GM23338 (cell line): ENCODE measurements at regions not wholly inside any gene's neighbourhood (a gene's known extent, or its start where the extent isn't known, plus 50 kb on each side); places are given as distances from the start of the nearest gene placed in this dataset.

Source experiments
- ATAC-seq: fragments of 200-7000 bp; cut with Tn5 transposase; 3 replicates; pipeline ENCODE4 v1.9.1; 2020
- DNase-seq: peaks from one replicate; pipeline ENCODE4 v3.0.0-alpha.2; 2015; ENCODE audit warnings: low spot score
- H2AFZ ChIP-seq: fragments of 200-600 bp; sonication (generic); 2 replicates; pipeline ENCODE4 v1.8.0; 2016; ENCODE audit warnings: antibody characterized with exemption, mild to moderate bottlenecking, moderate library complexity
- H3F3A ChIP-seq: fragments of 200-600 bp; sonication (generic); replicated peaks from 2 replicates; pipeline ENCODE4 v1.8.0; 2017; ENCODE audit warnings: antibody characterized with exemption, mixed run types, low read depth
- H3K27ac ChIP-seq: fragments of 200-600 bp; sonication (generic); 2 replicates; pipeline ENCODE4 v1.6.1; 2016; ENCODE audit warnings: low read depth
- H3K27me3 ChIP-seq: fragments of 200-600 bp; sonication (generic); 2 replicates; pipeline ENCODE4 v1.8.0; 2016; ENCODE audit warnings: mild to moderate bottlenecking, mixed run types, moderate library complexity; ENCODE audit not compliant: insufficient read depth
- H3K36me3 ChIP-seq: fragments of 200-600 bp; sonication (generic); 2 replicates; pipeline ENCODE4 v1.8.0; 2016; ENCODE audit warnings: mild to moderate bottlenecking; ENCODE audit not compliant: insufficient read depth
- H3K4me1 ChIP-seq: fragments of 200-600 bp; sonication (generic); 2 replicates; pipeline ENCODE4 v1.8.0; 2016; ENCODE audit warnings: mild to moderate bottlenecking, moderate library complexity; ENCODE audit not compliant: insufficient read depth
- H3K4me2 ChIP-seq: fragments of 200-600 bp; sonication (generic); 2 replicates; pipeline ENCODE4 v1.7.1; 2017; ENCODE audit warnings: mixed run types
- H3K4me3 ChIP-seq: fragments of 200-600 bp; sonication (generic); 2 replicates; pipeline ENCODE4 v1.6.1; 2016; ENCODE audit warnings: mixed run types
- H3K79me2 ChIP-seq: fragments of 200-600 bp; sonication (generic); replicated peaks from 2 replicates; pipeline ENCODE4 v1.8.0; 2017; ENCODE audit warnings: mild to moderate bottlenecking; ENCODE audit not compliant: insufficient read depth
- H3K9me2 ChIP-seq: fragments of 200-600 bp; sonication (generic); 2 replicates; pipeline ENCODE4 v1.8.0; 2017; ENCODE audit not compliant: insufficient read depth
- H4K20me1 ChIP-seq: fragments of 200-600 bp; sonication (generic); replicated peaks from 2 replicates; pipeline ENCODE4 v1.8.0; 2017; ENCODE audit warnings: mild to moderate bottlenecking; ENCODE audit not compliant: insufficient read depth
- H3K27ac Mint-ChIP-seq: 2 replicates; pipeline ENCODE4 v1.8.0; 2020; ENCODE audit warnings: inconsistent platforms, mild to moderate bottlenecking, moderate library complexity, mixed read lengths
- H3K27me3 Mint-ChIP-seq: 3 replicates; pipeline ENCODE4 v1.8.0; 2022; ENCODE audit warnings: low read depth, mild to moderate bottlenecking, moderate library complexity, mixed read lengths, inconsistent platforms; ENCODE audit not compliant: insufficient read depth, poor library complexity
- H3K36me3 Mint-ChIP-seq: 3 replicates; pipeline ENCODE4 v1.8.0; 2021; ENCODE audit warnings: low read depth, mild to moderate bottlenecking, inconsistent platforms, moderate library complexity, mixed read lengths
- H3K4me1 Mint-ChIP-seq: 3 replicates; pipeline ENCODE4 v1.8.0; 2020; ENCODE audit warnings: mild to moderate bottlenecking, inconsistent platforms, mixed read lengths
- H3K4me3 Mint-ChIP-seq: 3 replicates; pipeline ENCODE4 v1.8.0; 2021; ENCODE audit warnings: moderate library complexity, mild to moderate bottlenecking, inconsistent platforms, mixed read lengths
- H3K9me3 Mint-ChIP-seq: 3 replicates; pipeline ENCODE4 v1.8.0; 2020; ENCODE audit warnings: moderate library complexity, mild to moderate bottlenecking, inconsistent platforms, mixed read lengths
- CREB1 ChIP-seq: fragments of 250-450 bp; sonication (Bioruptor Pico); IDR thresholded peaks from 2 replicates; pipeline ENCODE4 v1.5.0; 2020; ENCODE audit warnings: low read depth, mild to moderate bottlenecking, moderate library complexity
- CTCF ChIP-seq, 2 experiments: fragments of 200-600 bp in 1 of 2; sonication (generic) in 1 of 2; conservative IDR thresholded peaks; 2 replicates each; pipeline versions ENCODE4 v1.5.1 to v1.6.1; 2016 to 2017; ENCODE audit warnings: antibody characterized with exemption in 2 of 2, low read depth in 2 of 2, mild to moderate bottlenecking in 2 of 2, moderate library complexity in 1 of 2
- EZH2 ChIP-seq: fragments of 200-600 bp; sonication (generic); IDR thresholded peaks from one replicate; pipeline ENCODE4 v1.8.0; 2017; ENCODE audit warnings: antibody characterized with exemption, mild to moderate bottlenecking, low read depth; ENCODE audit not compliant: unreplicated experiment
- EZH2phosphoT487 ChIP-seq: fragments of 200-600 bp; sonication (generic); IDR thresholded peaks from one replicate; pipeline ENCODE4 v1.8.1; 2018; ENCODE audit warnings: antibody characterized with exemption; ENCODE audit not compliant: unreplicated experiment
- JUNB ChIP-seq: IDR thresholded peaks from one replicate; pipeline ENCODE4 v1.6.1; 2016; ENCODE audit warnings: antibody characterized with exemption; ENCODE audit not compliant: unreplicated experiment
- NANOG ChIP-seq: IDR thresholded peaks from 2 replicates; pipeline ENCODE4 v1.6.1; 2016; ENCODE audit warnings: antibody characterized with exemption, borderline replicate concordance
- POLR2AphosphoS5 ChIP-seq: IDR thresholded peaks from 2 replicates; pipeline ENCODE4 v1.6.1; 2016; ENCODE audit warnings: antibody characterized with exemption, low read depth
- REST ChIP-seq: IDR thresholded peaks from one replicate; pipeline ENCODE4 v1.6.1; 2018; ENCODE audit warnings: antibody characterized with exemption; ENCODE audit not compliant: unreplicated experiment
- STAT1 ChIP-seq: IDR thresholded peaks from one replicate; pipeline ENCODE4 v1.6.1; 2016; ENCODE audit warnings: antibody characterized with exemption; ENCODE audit not compliant: unreplicated experiment
- ZNF114 ChIP-seq: fragments of 250-450 bp; sonication (Bioruptor Pico); IDR thresholded peaks from 2 replicates; pipeline ENCODE4 v1.5.0; 2020; ENCODE audit warnings: mild to moderate bottlenecking, moderate library complexity
- ZNF331 ChIP-seq: fragments of 250-450 bp; sonication (Bioruptor Pico); IDR thresholded peaks from 2 replicates; pipeline ENCODE4 v1.5.0; 2020; ENCODE audit warnings: low read depth, mild to moderate bottlenecking, moderate library complexity
- TF ChIP-seq, protein P1 (sequence below): IDR thresholded peaks from 2 replicates; pipeline ENCODE4 v1.6.1; 2016; ENCODE audit warnings: antibody characterized with exemption
- TF ChIP-seq, protein P2 (sequence below): fragments of 250-450 bp; sonication (Bioruptor Pico); IDR thresholded peaks from 2 replicates; pipeline ENCODE4 v1.5.0; 2020; ENCODE audit warnings: mild to moderate bottlenecking, moderate library complexity

- ATAC-seq (no peak), DNase-seq (no peak)
- TF ChIP-seq ZNF331 (CRISPR knock-in tag) (no peak), CTCF (conservative IDR thresholded peaks at IDR 0.05; ENCODE audit: low read depth in 2 of 2) (no peak), EZH2phosphoT487 (no peak), ZNF114 (no peak), JUNB (no peak), REST (no peak), EZH2 (no peak), STAT1 (no peak), NANOG (no peak), CREB1 (CRISPR knock-in tag) (no peak), POLR2AphosphoS5 (no peak)
- TF ChIP-seq, protein P1, sequence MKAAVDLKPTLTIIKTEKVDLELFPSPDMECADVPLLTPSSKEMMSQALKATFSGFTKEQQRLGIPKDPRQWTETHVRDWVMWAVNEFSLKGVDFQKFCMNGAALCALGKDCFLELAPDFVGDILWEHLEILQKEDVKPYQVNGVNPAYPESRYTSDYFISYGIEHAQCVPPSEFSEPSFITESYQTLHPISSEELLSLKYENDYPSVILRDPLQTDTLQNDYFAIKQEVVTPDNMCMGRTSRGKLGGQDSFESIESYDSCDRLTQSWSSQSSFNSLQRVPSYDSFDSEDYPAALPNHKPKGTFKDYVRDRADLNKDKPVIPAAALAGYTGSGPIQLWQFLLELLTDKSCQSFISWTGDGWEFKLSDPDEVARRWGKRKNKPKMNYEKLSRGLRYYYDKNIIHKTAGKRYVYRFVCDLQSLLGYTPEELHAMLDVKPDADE, result no peak
- TF ChIP-seq, protein P2, sequence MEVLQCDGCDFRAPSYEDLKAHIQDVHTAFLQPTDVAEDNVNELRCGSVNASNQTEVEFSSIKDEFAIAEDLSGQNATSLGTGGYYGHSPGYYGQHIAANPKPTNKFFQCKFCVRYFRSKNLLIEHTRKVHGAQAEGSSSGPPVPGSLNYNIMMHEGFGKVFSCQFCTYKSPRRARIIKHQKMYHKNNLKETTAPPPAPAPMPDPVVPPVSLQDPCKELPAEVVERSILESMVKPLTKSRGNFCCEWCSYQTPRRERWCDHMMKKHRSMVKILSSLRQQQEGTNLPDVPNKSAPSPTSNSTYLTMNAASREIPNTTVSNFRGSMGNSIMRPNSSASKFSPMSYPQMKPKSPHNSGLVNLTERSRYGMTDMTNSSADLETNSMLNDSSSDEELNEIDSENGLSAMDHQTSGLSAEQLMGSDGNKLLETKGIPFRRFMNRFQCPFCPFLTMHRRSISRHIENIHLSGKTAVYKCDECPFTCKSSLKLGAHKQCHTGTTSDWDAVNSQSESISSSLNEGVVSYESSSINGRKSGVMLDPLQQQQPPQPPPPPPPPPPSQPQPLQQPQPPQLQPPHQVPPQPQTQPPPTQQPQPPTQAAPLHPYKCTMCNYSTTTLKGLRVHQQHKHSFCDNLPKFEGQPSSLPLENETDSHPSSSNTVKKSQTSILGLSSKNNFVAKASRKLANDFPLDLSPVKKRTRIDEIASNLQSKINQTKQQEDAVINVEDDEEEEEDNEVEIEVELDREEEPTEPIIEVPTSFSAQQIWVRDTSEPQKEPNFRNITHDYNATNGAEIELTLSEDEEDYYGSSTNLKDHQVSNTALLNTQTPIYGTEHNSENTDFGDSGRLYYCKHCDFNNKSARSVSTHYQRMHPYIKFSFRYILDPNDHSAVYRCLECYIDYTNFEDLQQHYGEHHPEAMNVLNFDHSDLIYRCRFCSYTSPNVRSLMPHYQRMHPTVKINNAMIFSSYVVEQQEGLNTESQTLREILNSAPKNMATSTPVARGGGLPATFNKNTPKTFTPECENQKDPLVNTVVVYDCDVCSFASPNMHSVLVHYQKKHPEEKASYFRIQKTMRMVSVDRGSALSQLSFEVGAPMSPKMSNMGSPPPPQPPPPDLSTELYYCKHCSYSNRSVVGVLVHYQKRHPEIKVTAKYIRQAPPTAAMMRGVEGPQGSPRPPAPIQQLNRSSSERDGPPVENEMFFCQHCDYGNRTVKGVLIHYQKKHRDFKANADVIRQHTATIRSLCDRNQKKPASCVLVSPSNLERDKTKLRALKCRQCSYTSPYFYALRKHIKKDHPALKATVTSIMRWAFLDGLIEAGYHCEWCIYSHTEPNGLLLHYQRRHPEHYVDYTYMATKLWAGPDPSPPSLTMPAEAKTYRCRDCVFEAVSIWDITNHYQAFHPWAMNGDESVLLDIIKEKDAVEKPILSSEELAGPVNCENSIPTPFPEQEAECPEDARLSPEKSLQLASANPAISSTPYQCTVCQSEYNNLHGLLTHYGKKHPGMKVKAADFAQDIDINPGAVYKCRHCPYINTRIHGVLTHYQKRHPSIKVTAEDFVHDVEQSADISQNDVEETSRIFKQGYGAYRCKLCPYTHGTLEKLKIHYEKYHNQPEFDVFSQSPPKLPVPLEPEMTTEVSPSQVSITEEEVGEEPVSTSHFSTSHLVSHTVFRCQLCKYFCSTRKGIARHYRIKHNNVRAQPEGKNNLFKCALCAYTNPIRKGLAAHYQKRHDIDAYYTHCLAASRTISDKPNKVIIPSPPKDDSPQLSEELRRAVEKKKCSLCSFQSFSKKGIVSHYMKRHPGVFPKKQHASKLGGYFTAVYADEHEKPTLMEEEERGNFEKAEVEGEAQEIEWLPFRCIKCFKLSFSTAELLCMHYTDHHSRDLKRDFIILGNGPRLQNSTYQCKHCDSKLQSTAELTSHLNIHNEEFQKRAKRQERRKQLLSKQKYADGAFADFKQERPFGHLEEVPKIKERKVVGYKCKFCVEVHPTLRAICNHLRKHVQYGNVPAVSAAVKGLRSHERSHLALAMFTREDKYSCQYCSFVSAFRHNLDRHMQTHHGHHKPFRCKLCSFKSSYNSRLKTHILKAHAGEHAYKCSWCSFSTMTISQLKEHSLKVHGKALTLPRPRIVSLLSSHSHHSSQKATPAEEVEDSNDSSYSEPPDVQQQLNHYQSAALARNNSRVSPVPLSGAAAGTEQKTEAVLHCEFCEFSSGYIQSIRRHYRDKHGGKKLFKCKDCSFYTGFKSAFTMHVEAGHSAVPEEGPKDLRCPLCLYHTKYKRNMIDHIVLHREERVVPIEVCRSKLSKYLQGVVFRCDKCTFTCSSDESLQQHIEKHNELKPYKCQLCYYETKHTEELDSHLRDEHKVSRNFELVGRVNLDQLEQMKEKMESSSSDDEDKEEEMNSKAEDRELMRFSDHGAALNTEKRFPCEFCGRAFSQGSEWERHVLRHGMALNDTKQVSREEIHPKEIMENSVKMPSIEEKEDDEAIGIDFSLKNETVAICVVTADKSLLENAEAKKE (CRISPR knock-in tag), result no peak
- Histone ChIP-seq H3K79me2 (no peaks in the 10 kb centered on the region), H3K27me3 (no peaks in the 10 kb centered on the region), H2AFZ (no peak overlapping the region), H4K20me1 (no peaks in the 10 kb centered on the region), H3K27ac (no peak overlapping the region), H3K9me2 (peaks cover 32% of the 10 kb centered on the region), H3K4me2 (no peak overlapping the region), H3K36me3 (no peaks in the 10 kb centered on the region), H3K4me1 (no peaks in the 10 kb centered on the region; the same call in 1 of the 2 replicates), H3K4me3 (no peak overlapping the region), H3F3A (no peaks in the 10 kb centered on the region)
- Mint-ChIP-seq H3K36me3 (no peaks in the 10 kb centered on the region), H3K27me3 (peaks cover under 1% of the 10 kb centered on the region), H3K4me3 (no peak overlapping the region), H3K27ac (no peak overlapping the region), H3K9me3 (no peaks in the 10 kb centered on the region), H3K4me1 (no peaks in the 10 kb centered on the region; the same call in 2 of the 3 replicates)
Observed at GRCh38 chr3:135558906-135559305, 406.6 kb upstream of the PPP2R3A start.
